IMR-90 (cell line): ENCODE measurements at regions not wholly inside any gene's neighbourhood (a gene's known extent, or its start where the extent isn't known, plus 50 kb on each side); places are given as distances from the start of the nearest gene placed in this dataset.

Source experiments
- ATAC-seq: fragments of 200-7000 bp; cut with Tn5 transposase; 2 replicates; pipeline ENCODE4 v1.9.1; 2020; ENCODE audit warnings: low read depth, mild to moderate bottlenecking, moderate library complexity
- BruUV-seq: library from RNA; stranded (reverse); fragments of 400-500 nt; replicated peaks from 2 replicates; lab custom pipeline; 2021; lab: Mats Ljungman, UMichigan
- CTCF ChIA-PET: fragments of 300-600 bp; formaldehyde crosslinking; extraction: SDS; loops from one replicate; lab custom pipeline; 2021; ENCODE audit warnings: antibody characterized with exemption; lab: Yijun Ruan, JAX
- POLR2A ChIA-PET: fragments of 300-600 bp; sonication (Branson Sonifier 250); formaldehyde crosslinking; loops from one replicate; lab custom pipeline; 2022; ENCODE audit warnings: antibody characterized with exemption; ENCODE audit not compliant: unreplicated experiment; lab: Charles Lee
- DNase-seq: peaks from one replicate; pipeline ENCODE4 v3.0.0; 2013
- H2AFZ ChIP-seq: replicated peaks from 2 replicates; pipeline ENCODE3; 2013; ENCODE audit warnings: low read length, mild to moderate bottlenecking; ENCODE audit not compliant: poor library complexity
- H2AK5ac ChIP-seq: 2 replicates; pipeline ENCODE4 v1.6.1; 2013; ENCODE audit warnings: low read depth, low read length, inconsistent platforms
- H2AK9ac ChIP-seq: replicated peaks from 2 replicates; pipeline ENCODE3; 2013; ENCODE audit warnings: mild to moderate bottlenecking, low read depth, low read length, moderate library complexity; ENCODE audit not compliant: poor library complexity
- H2BK120ac ChIP-seq: 2 replicates; pipeline ENCODE4 v1.6.1; 2013; ENCODE audit warnings: low read depth, low read length, inconsistent platforms
- H2BK15ac ChIP-seq: 3 replicates; pipeline ENCODE4 v1.6.1; 2013; ENCODE audit warnings: low read depth, low read length, inconsistent platforms
- H2BK20ac ChIP-seq: 2 replicates; pipeline ENCODE4 v1.6.1; 2013; ENCODE audit warnings: low read depth, mild to moderate bottlenecking, inconsistent platforms, low read length, moderate library complexity
- H2BK5ac ChIP-seq: 2 replicates; pipeline ENCODE4 v1.6.1; 2013; ENCODE audit warnings: mild to moderate bottlenecking, low read depth, low read length, inconsistent platforms; ENCODE audit not compliant: poor library complexity, severe bottlenecking
- H3K14ac ChIP-seq: replicated peaks from 2 replicates; pipeline ENCODE4 v1.6.1; 2013; ENCODE audit warnings: low read depth, low read length, inconsistent platforms
- H3K18ac ChIP-seq: 2 replicates; pipeline ENCODE4 v1.6.1; 2013; ENCODE audit warnings: low read depth, low read length, control low read depth
- H3K23ac ChIP-seq: 2 replicates; pipeline ENCODE4 v1.6.1; 2013; ENCODE audit warnings: low read depth, low read length, inconsistent platforms
- H3K27ac ChIP-seq: 2 replicates; pipeline ENCODE4 v1.5.1; 2013; ENCODE audit warnings: mild to moderate bottlenecking, control low read depth, low read length; ENCODE audit not compliant: insufficient read depth
- H3K27me3 ChIP-seq: 2 replicates; pipeline ENCODE4 v1.6.1; 2013; ENCODE audit warnings: low read length; ENCODE audit not compliant: control insufficient read depth, insufficient read depth
- H3K36me3 ChIP-seq: 2 replicates; pipeline ENCODE4 v1.6.1; 2013; ENCODE audit warnings: low read length, mixed read lengths; ENCODE audit not compliant: control insufficient read depth, insufficient read depth
- H3K4ac ChIP-seq: 2 replicates; pipeline ENCODE4 v1.6.1; 2013; ENCODE audit warnings: low read depth, low read length, inconsistent platforms
- H3K4me1 ChIP-seq: 2 replicates; pipeline ENCODE4 v1.6.1; 2013; ENCODE audit warnings: low read length, mixed read lengths; ENCODE audit not compliant: control insufficient read depth, insufficient read depth
- H3K4me2 ChIP-seq: 2 replicates; pipeline ENCODE4 v1.6.1; 2013; ENCODE audit warnings: low read depth, mild to moderate bottlenecking, control low read depth, low read length, moderate library complexity
- H3K4me3 ChIP-seq: 2 replicates; pipeline ENCODE4 v1.5.1; 2013; ENCODE audit warnings: low read depth, mild to moderate bottlenecking, control low read depth, low read length, moderate library complexity; ENCODE audit not compliant: insufficient read depth
- H3K56ac ChIP-seq: 2 replicates; pipeline ENCODE4 v1.6.1; 2013; ENCODE audit warnings: low read length, inconsistent platforms; ENCODE audit not compliant: insufficient read depth; ENCODE audit errors: extremely low read depth
- H3K79me1 ChIP-seq, 2 experiments: 2 replicates each; pipeline ENCODE4 v1.6.1; 2013; ENCODE audit warnings: low read length in 2 of 2, inconsistent platforms in 1 of 2, low read depth in 1 of 2
- H3K9ac ChIP-seq: 2 replicates; pipeline ENCODE4 v1.6.1; 2013; ENCODE audit warnings: low read depth, low read length, control low read depth
- H3K9me1 ChIP-seq: 2 replicates; pipeline ENCODE4 v1.6.1; 2013; ENCODE audit warnings: low read length, inconsistent platforms; ENCODE audit not compliant: insufficient read depth
- H3K9me3 ChIP-seq: 2 replicates; pipeline ENCODE4 v1.6.1; 2013; ENCODE audit warnings: low read length; ENCODE audit not compliant: control insufficient read depth, insufficient read depth
- H4K20me1 ChIP-seq: 2 replicates; pipeline ENCODE4 v1.6.1; 2013; ENCODE audit warnings: low read length, inconsistent platforms; ENCODE audit not compliant: insufficient read depth
- H4K5ac ChIP-seq: 2 replicates; pipeline ENCODE4 v1.6.1; 2013; ENCODE audit warnings: mild to moderate bottlenecking, low read depth, low read length, control low read depth
- H4K8ac ChIP-seq, 2 experiments: 2 replicates each; pipeline ENCODE4 v1.6.1; 2013; ENCODE audit warnings: low read depth in 2 of 2, low read length in 2 of 2, control low read depth in 1 of 2, inconsistent platforms in 1 of 2
- H4K91ac ChIP-seq: 2 replicates; pipeline ENCODE4 v1.6.1; 2013; ENCODE audit warnings: low read depth, low read length, inconsistent platforms; ENCODE audit not compliant: insufficient read depth
- MXI1 ChIP-seq: IDR thresholded peaks from 2 replicates; pipeline ENCODE4 v1.6.1; 2012; ENCODE audit warnings: low read depth, mild to moderate bottlenecking, low read length, moderate library complexity, borderline replicate concordance
- WGBS, 2 experiments: methylation state at CpG; one replicate each; pipeline versions ENCODE4 v1.1.5 to v1.1.7; 2013; ENCODE audit warnings: missing lambda C conversion rate in 2 of 2; ENCODE audit not compliant: insufficient read length in 1 of 2; ENCODE audit errors: extremely low coverage in 2 of 2; 5-methylcytosine and 5-hydroxymethylcytosine counted together
- dilution Hi-C: fragments of 300-500 bp; cut with HindIII; formaldehyde crosslinking; loops from one replicate; pipeline ENCODE4 v1.14.3; 2018; ENCODE audit warnings: low sequenced_read_pairs; ENCODE audit not compliant: unreplicated experiment
- in situ Hi-C: fragments of 300-500 bp; cut with MboI; formaldehyde crosslinking; loops from 3 replicates; pipeline ENCODE4 v1.14.3; 2019; ENCODE audit warnings: low sequenced_read_pairs, inconsistent platforms, mixed read lengths
- intact Hi-C: fragments of 100-400 bp; cut with micrococcal nuclease; formaldehyde crosslinking; loops from 2 replicates; pipeline ENCODE4 v1.10.0; 2022

DNA sequence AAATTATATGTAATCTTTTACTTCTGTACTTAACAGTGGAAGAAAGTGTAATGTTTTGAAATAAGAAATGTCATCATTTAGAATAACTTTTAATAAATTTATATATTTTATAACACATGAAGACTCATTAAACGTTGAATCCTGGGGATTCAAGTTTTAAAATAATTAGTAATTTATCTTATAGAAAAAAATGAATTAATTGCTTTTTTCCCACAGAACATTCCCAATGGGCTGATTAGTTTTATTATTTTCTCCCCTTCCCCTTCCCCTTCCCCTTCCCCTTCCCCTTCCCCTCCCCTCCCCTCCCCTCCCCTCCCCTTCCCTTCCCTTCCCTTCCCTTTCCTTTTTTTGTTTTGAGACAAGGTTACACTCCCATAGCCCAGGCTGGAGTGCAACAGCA is 79.7 kb downstream of the MRPS30 start:
- Histone ChIP-seq H2BK15ac (no peak overlapping the region), H4K8ac (no peak overlapping the region), H2AFZ (no peak overlapping the region), H3K18ac (no peak overlapping the region), H3K56ac (no peak overlapping the region), H3K4me3 (no peak overlapping the region), H3K9ac (no peak overlapping the region), H3K9me1 (no peaks in the 10 kb centered on the region), H2BK20ac (no peak overlapping the region), H4K91ac (no peak overlapping the region), H2BK120ac (no peak overlapping the region), H3K9me3 (no peaks in the 10 kb centered on the region; the same call in 1 of the 2 replicates), H2BK5ac (no peak overlapping the region), H3K23ac (no peak overlapping the region), H3K27me3 (no peaks in the 10 kb centered on the region), H4K20me1 (no peaks in the 10 kb centered on the region), H3K14ac (no peak overlapping the region), H3K79me1 (no peaks in the 10 kb centered on the region), H3K4ac (no peak overlapping the region), H4K5ac (no peak overlapping the region), H3K4me2 (no peak overlapping the region), H3K4me1 (no peaks in the 10 kb centered on the region), H3K27ac (no peak overlapping the region), H2AK9ac (no peak overlapping the region), H2AK5ac (no peak overlapping the region), H3K36me3 (no peaks in the 10 kb centered on the region)
- dilution Hi-C loops, result no loop called here
- no peak for TF ChIP-seq MXI1
- BruUV-seq, result no TSS peak
- no CpG with 5 or more reads among the region's 1 CpG for WGBS, 2 experiments
- ATAC-seq (no peak), DNase-seq (no peak)
- in situ Hi-C loops, result no loop called here
- ChIA-PET POLR2A (no interaction called here), CTCF (no interaction called here)
- intact Hi-C loops, result no loop called here
